Glutamatergic neuron (in vitro differentiated cells): ENCODE measurements at regions not wholly inside any gene's neighbourhood (a gene's known extent, or its start where the extent isn't known, plus 50 kb on each side); places are given as distances from the start of the nearest gene placed in this dataset.

Experiments
- DNase-seq: peaks from one replicate; pipeline ENCODE4 v3.0.0; 2022
- H3K27ac Mint-ChIP-seq: one replicate; pipeline ENCODE4 v1.8.0; 2020; ENCODE audit warnings: mild to moderate bottlenecking, mixed read lengths, inconsistent platforms; ENCODE audit not compliant: unreplicated experiment
- H3K27me3 Mint-ChIP-seq: one replicate; pipeline ENCODE4 v1.8.0; 2020; ENCODE audit warnings: mild to moderate bottlenecking, moderate library complexity, mixed read lengths, inconsistent platforms; ENCODE audit not compliant: unreplicated experiment
- H3K36me3 Mint-ChIP-seq: one replicate; pipeline ENCODE4 v1.8.0; 2020; ENCODE audit warnings: mild to moderate bottlenecking, mixed read lengths, inconsistent platforms; ENCODE audit not compliant: unreplicated experiment
- H3K4me1 Mint-ChIP-seq: one replicate; pipeline ENCODE4 v1.8.0; 2020; ENCODE audit warnings: mild to moderate bottlenecking, low read depth, mixed read lengths, inconsistent platforms; ENCODE audit not compliant: unreplicated experiment
- H3K4me3 Mint-ChIP-seq: one replicate; pipeline ENCODE4 v1.8.0; 2020; ENCODE audit warnings: mild to moderate bottlenecking, mixed read lengths, inconsistent platforms; ENCODE audit not compliant: unreplicated experiment
- H3K9me3 Mint-ChIP-seq: one replicate; pipeline ENCODE4 v1.8.0; 2020; ENCODE audit warnings: mild to moderate bottlenecking, moderate library complexity, mixed read lengths, inconsistent platforms; ENCODE audit not compliant: unreplicated experiment
- TF ChIP-seq, protein P1 (sequence below): fragments of 200-600 bp; sonication (generic); IDR thresholded peaks from one replicate; pipeline ENCODE4 v1.5.0; 2021; ENCODE audit not compliant: partially characterized antibody, unreplicated experiment

DNA sequence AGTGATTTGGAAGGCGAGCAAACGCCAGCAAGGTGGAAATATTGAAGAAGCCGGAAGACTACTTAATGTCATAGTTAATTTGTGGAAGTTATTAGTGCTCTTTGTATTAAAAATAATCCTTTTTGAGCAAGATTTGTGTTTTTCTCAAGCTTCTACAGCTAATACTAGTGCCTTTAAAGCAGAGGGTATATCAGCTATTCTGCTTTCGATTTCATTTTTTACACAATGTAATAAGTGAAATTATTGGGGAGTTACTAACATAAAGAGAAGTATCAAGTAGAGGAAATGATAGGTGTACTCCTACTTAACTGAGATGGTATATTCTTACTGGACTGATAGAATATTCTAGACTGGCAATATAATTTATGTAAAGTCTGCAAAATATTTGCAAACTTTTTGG lies 392.4 kb upstream of the DCN start:
- TF ChIP-seq, protein P1, sequence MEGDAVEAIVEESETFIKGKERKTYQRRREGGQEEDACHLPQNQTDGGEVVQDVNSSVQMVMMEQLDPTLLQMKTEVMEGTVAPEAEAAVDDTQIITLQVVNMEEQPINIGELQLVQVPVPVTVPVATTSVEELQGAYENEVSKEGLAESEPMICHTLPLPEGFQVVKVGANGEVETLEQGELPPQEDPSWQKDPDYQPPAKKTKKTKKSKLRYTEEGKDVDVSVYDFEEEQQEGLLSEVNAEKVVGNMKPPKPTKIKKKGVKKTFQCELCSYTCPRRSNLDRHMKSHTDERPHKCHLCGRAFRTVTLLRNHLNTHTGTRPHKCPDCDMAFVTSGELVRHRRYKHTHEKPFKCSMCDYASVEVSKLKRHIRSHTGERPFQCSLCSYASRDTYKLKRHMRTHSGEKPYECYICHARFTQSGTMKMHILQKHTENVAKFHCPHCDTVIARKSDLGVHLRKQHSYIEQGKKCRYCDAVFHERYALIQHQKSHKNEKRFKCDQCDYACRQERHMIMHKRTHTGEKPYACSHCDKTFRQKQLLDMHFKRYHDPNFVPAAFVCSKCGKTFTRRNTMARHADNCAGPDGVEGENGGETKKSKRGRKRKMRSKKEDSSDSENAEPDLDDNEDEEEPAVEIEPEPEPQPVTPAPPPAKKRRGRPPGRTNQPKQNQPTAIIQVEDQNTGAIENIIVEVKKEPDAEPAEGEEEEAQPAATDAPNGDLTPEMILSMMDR: no peak
- Mint-ChIP-seq H3K4me1 (peaks cover 5% of the 10 kb centered on the region), H3K9me3 (no peaks in the 10 kb centered on the region), H3K36me3 (no peaks in the 10 kb centered on the region), H3K27ac (no peak overlapping the region), H3K4me3 (no peak overlapping the region), H3K27me3 (no peaks in the 10 kb centered on the region)
- no peak for DNase-seq

DNA sequence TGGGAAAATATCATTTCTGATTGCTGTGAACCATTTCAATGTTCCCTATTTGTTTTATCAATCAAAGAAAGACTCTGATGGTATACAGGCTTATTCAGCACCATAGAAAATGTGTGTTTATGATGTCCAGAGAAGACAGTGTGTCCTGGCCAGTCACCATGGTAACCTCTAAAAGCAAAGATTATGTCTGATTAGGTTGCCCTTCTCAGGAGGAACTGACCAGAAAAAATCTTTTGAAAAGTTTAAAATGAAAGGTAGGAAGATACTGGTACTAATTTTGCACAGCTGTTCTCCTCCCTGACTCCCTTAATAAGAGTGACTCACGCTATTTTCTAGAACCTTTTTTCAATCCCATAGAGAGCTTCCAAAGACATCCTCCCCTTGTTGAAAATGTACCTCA lies 391.8 kb upstream of the DCN start:
- Mint-ChIP-seq H3K4me3 (no peak overlapping the region), H3K27me3 (no peaks in the 10 kb centered on the region), H3K9me3 (no peaks in the 10 kb centered on the region), H3K36me3 (no peaks in the 10 kb centered on the region), H3K27ac (no peak overlapping the region), H3K4me1 (peaks cover 5% of the 10 kb centered on the region)
- DNase-seq: no peak
- TF ChIP-seq, protein P1: no peak

DNA sequence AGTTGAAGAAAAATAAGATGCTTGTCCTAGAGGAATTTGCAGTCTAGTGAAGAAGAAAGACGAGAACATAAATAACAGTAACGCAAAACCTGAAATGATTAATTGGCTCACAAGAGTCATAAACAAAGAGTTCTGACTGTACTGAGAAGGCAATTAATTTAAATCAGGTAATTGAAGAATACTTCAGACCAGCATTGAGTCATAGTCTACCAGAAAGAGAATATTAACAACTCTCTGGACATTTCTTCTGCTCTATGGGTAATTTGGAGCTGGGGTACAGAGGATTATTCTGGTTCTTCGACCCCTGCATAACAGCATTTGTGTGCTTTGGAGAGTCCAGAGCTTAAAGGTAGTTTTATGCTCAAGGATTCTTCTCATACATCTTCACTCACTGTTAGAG lies 390.3 kb upstream of the DCN start:
- Mint-ChIP-seq H3K9me3 (no peaks in the 10 kb centered on the region), H3K4me1 (peaks cover 3% of the 10 kb centered on the region), H3K36me3 (no peaks in the 10 kb centered on the region), H3K27me3 (no peaks in the 10 kb centered on the region), H3K27ac (no peak overlapping the region), H3K4me3 (no peak overlapping the region)
- no peak for DNase-seq
- TF ChIP-seq, protein P1: no peak

DNA sequence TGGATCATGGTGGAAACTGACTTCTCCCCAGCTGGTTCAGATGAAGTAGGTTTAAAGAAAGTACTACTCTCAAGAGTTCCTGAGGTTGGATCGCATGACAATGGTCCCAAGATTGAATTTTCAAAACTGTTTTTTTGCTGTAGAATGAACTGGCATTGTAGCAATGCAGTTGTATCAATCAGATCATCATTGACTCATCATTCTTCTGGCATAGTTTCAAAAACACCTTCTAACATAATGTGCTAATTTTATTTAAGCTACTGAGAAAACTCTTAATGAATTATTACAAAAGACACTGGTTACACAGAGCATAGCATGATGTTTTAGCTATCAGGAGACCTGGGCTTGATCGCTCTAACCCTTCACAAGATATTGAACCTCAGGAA lies 384.5 kb upstream of the DCN start:
- Mint-ChIP-seq H3K4me3 (no peak overlapping the region), H3K9me3 (no peaks in the 10 kb centered on the region), H3K4me1 (peaks cover 13% of the 10 kb centered on the region), H3K36me3 (no peaks in the 10 kb centered on the region), H3K27ac (no peak overlapping the region), H3K27me3 (peaks cover 3% of the 10 kb centered on the region)
- DNase-seq: no peak
- TF ChIP-seq, protein P1: no peak

DNA sequence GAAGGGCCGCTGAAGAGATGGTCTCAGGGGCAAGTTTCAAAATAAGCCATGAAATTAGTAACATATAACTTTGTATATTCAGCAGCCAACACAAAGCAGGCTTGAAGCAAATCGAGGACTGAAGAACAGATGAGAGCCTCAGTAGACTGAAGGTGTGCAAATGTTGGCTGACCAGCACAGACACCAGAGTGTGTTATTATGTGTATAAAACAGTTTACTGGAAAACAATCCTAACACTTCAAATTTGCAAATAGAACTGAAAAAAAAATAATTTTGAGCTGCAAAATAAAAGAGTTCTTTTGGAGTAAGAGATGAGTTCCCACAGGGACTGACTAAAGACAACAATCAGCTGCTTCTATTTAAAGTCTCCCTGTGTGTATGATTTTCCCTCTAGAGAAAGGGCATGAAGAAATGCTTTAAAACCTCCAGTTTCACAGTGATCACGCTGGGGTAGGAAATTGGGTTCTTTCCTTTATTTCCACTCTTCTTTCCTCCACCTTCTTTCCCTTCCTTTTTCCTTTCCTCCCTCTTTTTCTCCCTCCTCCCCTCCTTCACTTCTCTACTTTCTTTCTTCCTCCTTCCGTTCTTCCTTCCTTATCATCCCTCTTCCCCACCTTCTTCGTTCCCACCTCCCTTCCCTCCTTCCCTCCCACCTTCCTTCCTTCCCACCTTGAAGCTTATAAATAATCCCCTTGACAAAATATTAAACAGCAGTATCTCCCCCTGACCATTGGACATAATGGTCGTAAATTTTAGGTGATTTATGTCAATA lies 383.9 kb upstream of the DCN start:
- no peaks in the 10 kb centered on the region for H3K36me3 Mint-ChIP-seq
- H3K4me3 Mint-ChIP-seq: no peak overlapping the region
- peaks cover 3% of the 10 kb centered on the region for H3K27me3 Mint-ChIP-seq
- H3K4me1 Mint-ChIP-seq: peaks cover 13% of the 10 kb centered on the region
- H3K27ac Mint-ChIP-seq: no peak overlapping the region
- no peaks in the 10 kb centered on the region for H3K9me3 Mint-ChIP-seq
- no peak for DNase-seq
- TF ChIP-seq, protein P1: no peak
